ENCODE measurements at regions not wholly inside any gene's neighbourhood (a gene's known extent, or its start where the extent isn't known, plus 50 kb on each side); places are given as distances from the start of the nearest gene placed in this dataset.

GRCh38 chr2:195055996-195056395 is 601.0 kb upstream of the SLC39A10 start:
- no peak overlapping the region for H3K4me3 ChIP-seq
- in situ Hi-C loops (cut with MboI; ENCODE audit: low sequenced_read_pairs in 4 of 4) (no loop called here), intact Hi-C loops (cut with DNase I; ENCODE audit: low total_unique reads) (no loop called here)
- ATAC-seq (no peak), DNase-seq (no peak)
- H3K4me1 ChIP-seq = no peaks in the 10 kb centered on the region
- H3K36me3 ChIP-seq = no peaks in the 10 kb centered on the region
- no peak for TF ChIP-seq POLR2A (IDR thresholded peaks at IDR 0.05)
- no peak for TF ChIP-seq CTCF (IDR thresholded peaks at IDR 0.05 in 4 of 5, conservative IDR thresholded peaks at IDR 0.05 in 1 of 5)
- no peaks in the 10 kb centered on the region for H3K27me3 ChIP-seq
- H3K9me3 ChIP-seq = no peaks in the 10 kb centered on the region
- no peak overlapping the region for H3K27ac ChIP-seq

DNA sequence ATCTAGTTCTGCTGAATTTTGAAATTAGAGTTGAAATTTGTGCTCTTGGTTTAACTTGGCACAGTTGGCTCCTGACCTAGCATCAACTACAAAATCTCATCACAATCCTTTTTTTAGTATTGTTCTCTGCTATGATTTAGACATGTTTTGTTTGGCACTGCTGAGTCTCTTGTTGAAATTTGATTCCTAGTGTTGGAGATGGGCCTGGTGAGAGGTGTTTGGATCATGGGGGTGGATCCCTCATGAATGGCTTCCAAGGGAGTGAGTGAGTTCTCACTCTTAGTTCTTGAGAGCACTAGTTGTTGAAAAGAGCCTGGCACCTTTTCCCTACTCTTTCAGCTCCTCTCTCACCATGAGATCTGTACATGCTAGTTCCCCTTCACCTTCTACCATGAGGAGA is 605.6 kb upstream of the SLC39A10 start:
- Histone ChIP-seq H3K9me3 (no peaks in the 10 kb centered on the region), H3K27ac (no peak overlapping the region), H3K36me3 (no peaks in the 10 kb centered on the region), H3K4me3 (no peak overlapping the region), H3K4me1 (no peaks in the 10 kb centered on the region), H3K27me3 (no peaks in the 10 kb centered on the region)
- TF ChIP-seq CTCF (IDR thresholded peaks at IDR 0.05 in 4 of 5, conservative IDR thresholded peaks at IDR 0.05 in 1 of 5) (no peak), POLR2A (IDR thresholded peaks at IDR 0.05) (no peak)
- in situ Hi-C loops (cut with MboI; ENCODE audit: low sequenced_read_pairs in 4 of 4) = no loop called here
- DNase-seq (no peak), ATAC-seq (no peak)
- intact Hi-C loops (cut with DNase I; ENCODE audit: low total_unique reads) = no loop called here

DNA sequence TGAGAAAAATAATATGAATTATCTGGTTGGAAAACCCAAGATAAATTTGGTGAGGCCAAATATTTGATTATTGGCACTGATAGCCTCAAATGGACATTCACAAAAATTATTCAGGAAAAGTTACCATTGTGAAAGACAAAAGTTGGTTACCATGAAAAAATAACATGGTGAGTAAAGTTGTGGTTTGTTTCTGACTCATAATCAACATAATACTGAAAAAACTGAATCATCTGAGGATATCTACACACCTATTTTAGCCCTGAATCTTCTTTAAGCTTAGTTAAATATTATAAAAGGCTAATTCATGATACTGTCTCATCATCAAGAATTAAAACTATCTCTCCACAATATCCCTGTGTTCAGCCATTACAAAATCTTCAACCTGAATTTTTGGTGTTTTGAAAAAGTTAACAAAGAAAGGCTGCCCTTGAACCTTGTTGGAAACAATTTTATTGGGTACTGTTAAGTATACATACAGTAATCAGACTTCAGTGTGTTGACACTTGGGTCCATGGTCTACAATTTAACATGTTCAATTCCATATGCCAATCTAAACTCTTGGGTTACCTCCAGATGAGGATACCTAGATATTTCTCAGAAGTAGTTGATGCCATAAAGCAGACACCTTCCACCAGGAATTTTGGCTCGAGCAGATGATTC is 607.5 kb upstream of the SLC39A10 start:
- ATAC-seq (no peak), DNase-seq (no peak)
- intact Hi-C loops (cut with DNase I; ENCODE audit: low total_unique reads) (no loop called here), in situ Hi-C loops (cut with MboI; ENCODE audit: low sequenced_read_pairs in 4 of 4) (no loop called here)
- no peak for TF ChIP-seq POLR2A (IDR thresholded peaks at IDR 0.05)
- no peak for TF ChIP-seq CTCF (IDR thresholded peaks at IDR 0.05 in 4 of 5, conservative IDR thresholded peaks at IDR 0.05 in 1 of 5)
- Histone ChIP-seq H3K9me3 (no peaks in the 10 kb centered on the region), H3K27ac (no peak overlapping the region), H3K4me3 (no peak overlapping the region), H3K4me1 (no peaks in the 10 kb centered on the region), H3K27me3 (no peaks in the 10 kb centered on the region), H3K36me3 (no peaks in the 10 kb centered on the region)

DNA sequence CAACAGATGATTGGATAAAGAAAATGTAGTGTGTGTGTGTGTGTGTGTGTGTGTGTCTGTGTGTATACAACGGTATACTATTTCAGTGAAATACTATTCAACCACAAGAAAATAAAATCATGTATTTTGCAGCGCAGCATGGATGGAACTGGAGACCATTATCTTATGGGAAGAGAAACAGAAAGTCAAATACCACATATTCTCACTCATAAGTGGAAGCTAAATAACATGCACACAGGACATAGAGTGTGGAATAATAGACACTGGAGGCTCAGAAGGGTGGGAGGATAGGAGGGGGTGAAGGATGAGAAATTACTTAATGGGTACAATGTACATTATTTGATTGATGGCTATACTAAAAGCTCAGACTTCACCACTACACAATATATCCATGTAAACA is 609.1 kb upstream of the SLC39A10 start:
- no peak overlapping the region for H3K27ac ChIP-seq
- ATAC-seq = no peak
- no peak for DNase-seq
- no peaks in the 10 kb centered on the region for H3K36me3 ChIP-seq
- TF ChIP-seq POLR2A (IDR thresholded peaks at IDR 0.05) (no peak), CTCF (IDR thresholded peaks at IDR 0.05 in 4 of 5, conservative IDR thresholded peaks at IDR 0.05 in 1 of 5) (no peak)
- H3K27me3 ChIP-seq = no peaks in the 10 kb centered on the region
- in situ Hi-C loops (cut with MboI; ENCODE audit: low sequenced_read_pairs in 4 of 4) = no loop called here
- no peaks in the 10 kb centered on the region for H3K4me1 ChIP-seq
- no peaks in the 10 kb centered on the region for H3K9me3 ChIP-seq
- intact Hi-C loops (cut with DNase I; ENCODE audit: low total_unique reads) = no loop called here
- H3K4me3 ChIP-seq = no peak overlapping the region

DNA sequence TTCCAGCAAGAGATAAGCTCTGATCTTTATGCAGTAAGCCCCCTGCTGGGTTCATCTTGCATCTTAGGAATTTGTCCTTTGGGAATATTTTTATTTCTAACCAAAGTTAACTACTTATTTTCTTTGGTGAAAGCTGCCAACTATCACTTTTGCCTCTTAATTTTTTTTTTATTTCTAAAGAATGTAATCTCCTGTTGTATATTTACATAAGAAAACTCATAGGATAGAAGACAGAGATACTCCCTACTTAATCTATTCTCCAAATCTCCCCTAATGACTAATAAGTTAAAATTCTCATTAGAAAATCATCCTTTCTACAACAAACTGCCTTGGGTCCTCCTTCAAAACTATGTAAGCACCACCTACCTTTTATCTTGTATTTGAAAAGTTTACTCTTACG is 612.2 kb upstream of the SLC39A10 start:
- intact Hi-C loops (cut with DNase I; ENCODE audit: low total_unique reads) = no loop called here
- in situ Hi-C loops (cut with MboI; ENCODE audit: low sequenced_read_pairs in 4 of 4) = no loop called here

More for the DNA sequence above, 612.2 kb upstream of the SLC39A10 start:
- H3K27me3 ChIP-seq = no peaks in the 10 kb centered on the region
- DNase-seq (no peak), ATAC-seq (no peak)
- H3K27ac ChIP-seq = no peak overlapping the region
- no peaks in the 10 kb centered on the region for H3K9me3 ChIP-seq
- H3K4me3 ChIP-seq = no peak overlapping the region
- H3K4me1 ChIP-seq = no peaks in the 10 kb centered on the region
- no peaks in the 10 kb centered on the region for H3K36me3 ChIP-seq
- TF ChIP-seq POLR2A (IDR thresholded peaks at IDR 0.05) = no peak
- TF ChIP-seq CTCF (IDR thresholded peaks at IDR 0.05 in 4 of 5, conservative IDR thresholded peaks at IDR 0.05 in 1 of 5) = no peak
